GM12865 (cell line): ENCODE measurements at regions not wholly inside any gene's neighbourhood (a gene's known extent, or its start where the extent isn't known, plus 50 kb on each side); places are given as distances from the start of the nearest gene placed in this dataset.
"Not testable (repeated sequence)": the region's sequence is repeated elsewhere in the genome, so short reads cannot be mapped to it uniquely, and the experiment has no call there.

Experiments
- DNase-seq: peaks from one replicate; pipeline ENCODE4 v3.0.0; 2010; ENCODE audit warnings: low read depth
- H3K4me3 ChIP-seq: 2 replicates; pipeline ENCODE4 v1.5.1; 2011; ENCODE audit warnings: mild to moderate bottlenecking, low read depth, low read length, control low read depth
- CTCF ChIP-seq: IDR thresholded peaks from 2 replicates; pipeline ENCODE4 v1.5.1; 2011; ENCODE audit warnings: low read length, control low read depth, low read depth, inconsistent platforms; ENCODE audit not compliant: insufficient read depth; ENCODE audit errors: missing control alignments

GRCh38 chr12:75695926-75696325 lies 184.5 kb upstream of the KRR1 start:
- no peak for TF ChIP-seq CTCF
- no peak overlapping the region for H3K4me3 ChIP-seq
- DNase-seq, result no peak

- TF ChIP-seq CTCF, result no peak
- DNase-seq, result no peak
- no peak overlapping the region for H3K4me3 ChIP-seq
These were observed 183.3 kb upstream of the KRR1 start for GRCh38 chr12:75694534-75695268.

- TF ChIP-seq CTCF, result no peak
- no peak for DNase-seq
These were observed 181.5 kb upstream of the KRR1 start for GRCh38 chr12:75692876-75693275.

GRCh38 chr12:75690296-75690955 lies 179.0 kb upstream of the KRR1 start:
- no peak for TF ChIP-seq CTCF
- no peak overlapping the region for H3K4me3 ChIP-seq
- no peak for DNase-seq

More at GRCh38 chr12:75692876-75693275, 181.5 kb upstream of the KRR1 start:
- no peak overlapping the region for H3K4me3 ChIP-seq

- DNase-seq, H3K4me3 ChIP-seq: not testable (repeated sequence)
These were observed 174.8 kb upstream of the KRR1 start for GRCh38 chr12:75686233-75686632.

GRCh38 chr12:75685617-75686225 lies 174.3 kb upstream of the KRR1 start:
- TF ChIP-seq CTCF, result no peak
- DNase-seq, result no peak
- no peak overlapping the region for H3K4me3 ChIP-seq
